ENCODE measurements at regions not wholly inside any gene's neighbourhood (a gene's known extent, or its start where the extent isn't known, plus 50 kb on each side); places are given as distances from the start of the nearest gene placed in this dataset.

DNA sequence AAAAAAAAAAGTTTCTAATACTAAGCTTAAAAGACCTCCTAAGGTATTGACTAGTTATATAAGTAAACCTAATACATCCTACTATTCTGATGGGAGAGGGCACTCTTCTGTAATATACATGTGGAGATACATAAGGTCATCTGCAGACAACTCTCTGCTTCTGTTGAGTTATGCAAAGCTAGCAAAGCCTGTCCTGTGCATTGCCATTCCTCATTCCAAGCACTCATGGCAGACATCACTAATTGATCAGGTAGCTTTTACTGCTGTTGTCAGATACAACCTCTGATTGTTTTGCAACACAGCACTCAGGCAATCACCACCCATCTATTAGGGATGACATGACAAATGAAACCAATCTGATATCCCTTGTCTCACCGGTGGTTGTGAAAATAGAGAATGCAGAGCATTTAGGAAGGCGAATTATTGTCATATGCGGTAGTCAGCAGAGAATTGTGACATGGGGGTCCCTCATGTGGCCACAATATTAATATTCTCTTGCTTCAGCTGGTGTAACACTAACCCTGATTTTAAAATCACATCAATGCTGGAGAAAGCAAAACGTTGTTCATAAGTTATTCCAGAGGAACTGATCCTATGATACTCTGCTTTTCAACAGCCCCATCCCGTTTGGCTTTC is 416.5 kb upstream of the GYPC start:
- intact Hi-C loops (cut with DNase I; ENCODE audit: low total_unique reads), result no loop called here
- no peak overlapping the region for H3K4me3 ChIP-seq
- H3K27ac ChIP-seq, result no peak overlapping the region
- H3K4me1 ChIP-seq, result no peaks in the 10 kb centered on the region
- H3K9me3 ChIP-seq, result no peaks in the 10 kb centered on the region
- DNase-seq (ENCODE audit: low spot score in 2 of 2), result no peak
- no peaks in the 10 kb centered on the region for H3K27me3 ChIP-seq
- TF ChIP-seq POLR2A (IDR thresholded peaks at IDR 0.05) (no peak), POLR2AphosphoS5 (IDR thresholded peaks at IDR 0.05) (no peak)
- TF ChIP-seq, protein P1, sequence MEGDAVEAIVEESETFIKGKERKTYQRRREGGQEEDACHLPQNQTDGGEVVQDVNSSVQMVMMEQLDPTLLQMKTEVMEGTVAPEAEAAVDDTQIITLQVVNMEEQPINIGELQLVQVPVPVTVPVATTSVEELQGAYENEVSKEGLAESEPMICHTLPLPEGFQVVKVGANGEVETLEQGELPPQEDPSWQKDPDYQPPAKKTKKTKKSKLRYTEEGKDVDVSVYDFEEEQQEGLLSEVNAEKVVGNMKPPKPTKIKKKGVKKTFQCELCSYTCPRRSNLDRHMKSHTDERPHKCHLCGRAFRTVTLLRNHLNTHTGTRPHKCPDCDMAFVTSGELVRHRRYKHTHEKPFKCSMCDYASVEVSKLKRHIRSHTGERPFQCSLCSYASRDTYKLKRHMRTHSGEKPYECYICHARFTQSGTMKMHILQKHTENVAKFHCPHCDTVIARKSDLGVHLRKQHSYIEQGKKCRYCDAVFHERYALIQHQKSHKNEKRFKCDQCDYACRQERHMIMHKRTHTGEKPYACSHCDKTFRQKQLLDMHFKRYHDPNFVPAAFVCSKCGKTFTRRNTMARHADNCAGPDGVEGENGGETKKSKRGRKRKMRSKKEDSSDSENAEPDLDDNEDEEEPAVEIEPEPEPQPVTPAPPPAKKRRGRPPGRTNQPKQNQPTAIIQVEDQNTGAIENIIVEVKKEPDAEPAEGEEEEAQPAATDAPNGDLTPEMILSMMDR (IDR thresholded peaks at IDR 0.05), result no peak
- no peaks in the 10 kb centered on the region for H3K36me3 ChIP-seq

DNA sequence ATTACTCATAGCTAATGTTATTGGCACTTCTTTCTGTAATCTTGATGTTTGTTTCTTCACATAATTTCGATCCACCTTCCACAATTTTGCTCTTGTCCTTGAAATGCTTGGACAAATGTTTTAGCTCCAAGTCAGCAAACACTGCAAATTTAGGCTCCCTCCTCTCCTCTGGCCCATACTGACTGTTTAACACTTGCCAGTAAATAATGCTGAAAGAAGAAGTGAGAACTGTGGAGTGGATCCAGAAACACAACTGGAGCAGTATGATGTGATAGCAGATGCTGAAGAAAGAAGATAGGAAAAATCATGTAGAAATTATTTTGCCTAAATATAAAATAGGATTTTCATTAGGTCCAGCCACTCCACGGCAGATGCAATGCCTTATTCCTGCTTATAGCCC is 415.0 kb upstream of the GYPC start:
- no peak for TF ChIP-seq POLR2A (IDR thresholded peaks at IDR 0.05)
- TF ChIP-seq POLR2AphosphoS5 (IDR thresholded peaks at IDR 0.05), result no peak
- TF ChIP-seq, protein P1 (IDR thresholded peaks at IDR 0.05), result no peak
- no peaks in the 10 kb centered on the region for H3K9me3 ChIP-seq
- intact Hi-C loops (cut with DNase I; ENCODE audit: low total_unique reads), result no loop called here
- H3K36me3 ChIP-seq, result no peaks in the 10 kb centered on the region
- H3K4me1 ChIP-seq, result no peaks in the 10 kb centered on the region
- no peaks in the 10 kb centered on the region for H3K27me3 ChIP-seq
- no peak overlapping the region for H3K4me3 ChIP-seq
- no peak for DNase-seq (ENCODE audit: low spot score in 2 of 2)
- H3K27ac ChIP-seq, result no peak overlapping the region

- TF ChIP-seq, protein P1 (IDR thresholded peaks at IDR 0.05), result no peak
- TF ChIP-seq POLR2A (IDR thresholded peaks at IDR 0.05) (no peak), POLR2AphosphoS5 (IDR thresholded peaks at IDR 0.05) (no peak)
- no peaks in the 10 kb centered on the region for H3K9me3 ChIP-seq
- H3K36me3 ChIP-seq, result no peaks in the 10 kb centered on the region
- no peaks in the 10 kb centered on the region for H3K27me3 ChIP-seq
- intact Hi-C loops (cut with DNase I; ENCODE audit: low total_unique reads), result no loop called here
- H3K27ac ChIP-seq, result no peak overlapping the region
- no peak for DNase-seq (ENCODE audit: low spot score in 2 of 2)
- H3K4me3 ChIP-seq, result no peak overlapping the region
- H3K4me1 ChIP-seq, result no peaks in the 10 kb centered on the region
Observed at GRCh38 chr2:126241411-126241810, 414.5 kb upstream of the GYPC start.

GRCh38 chr2:126244937-126245336 is 411.0 kb upstream of the GYPC start:
- no peaks in the 10 kb centered on the region for H3K4me1 ChIP-seq
- no peaks in the 10 kb centered on the region for H3K36me3 ChIP-seq
- H3K27ac ChIP-seq, result no peak overlapping the region
- no peaks in the 10 kb centered on the region for H3K27me3 ChIP-seq
- intact Hi-C loops (cut with DNase I; ENCODE audit: low total_unique reads), result no loop called here
- H3K9me3 ChIP-seq, result no peaks in the 10 kb centered on the region
- H3K4me3 ChIP-seq, result no peak overlapping the region
- no peak for DNase-seq (ENCODE audit: low spot score in 2 of 2)
- TF ChIP-seq, protein P1 (IDR thresholded peaks at IDR 0.05), result peak in 1 of 3 donors; percentile 10
- TF ChIP-seq POLR2AphosphoS5 (IDR thresholded peaks at IDR 0.05), result no peak

GRCh38 chr2:126253669-126254068 is 402.3 kb upstream of the GYPC start:
- H3K27ac ChIP-seq, result no peak overlapping the region
- DNase-seq (ENCODE audit: low spot score in 2 of 2), result no peak
- no peak overlapping the region for H3K4me3 ChIP-seq
- H3K4me1 ChIP-seq, result no peaks in the 10 kb centered on the region
- H3K9me3 ChIP-seq, result no peaks in the 10 kb centered on the region
- no peak for TF ChIP-seq POLR2A (IDR thresholded peaks at IDR 0.05)
- TF ChIP-seq, protein P1 (IDR thresholded peaks at IDR 0.05), result no peak
- no peak for TF ChIP-seq POLR2AphosphoS5 (IDR thresholded peaks at IDR 0.05)
- intact Hi-C loops (cut with DNase I; ENCODE audit: low total_unique reads), result no loop called here
- H3K36me3 ChIP-seq, result no peaks in the 10 kb centered on the region
- H3K27me3 ChIP-seq, result no peaks in the 10 kb centered on the region
